Endothelial cell of umbilical vein (primary cell): ENCODE measurements at regions not wholly inside any gene's neighbourhood (a gene's known extent, or its start where the extent isn't known, plus 50 kb on each side); places are given as distances from the start of the nearest gene placed in this dataset.

Source experiments
- BruUV-seq: library from RNA; stranded (reverse); fragments of 400-500 nt; replicated peaks from 2 replicates; lab custom pipeline; 2021; lab: Mats Ljungman, UMichigan
- CTCF ChIA-PET: fragments of 300-600, 350-600 bp; sonication (Branson Sonifier 250); formaldehyde crosslinking; loops from one replicate; lab custom pipeline; 2021; ENCODE audit warnings: antibody characterized with exemption, inconsistent platforms; lab: Charles Lee
- POLR2A ChIA-PET: fragments of 300-600, 350-600 bp; sonication (Branson Sonifier 250); formaldehyde crosslinking; loops from one replicate; lab custom pipeline; 2021; ENCODE audit warnings: antibody characterized with exemption, inconsistent platforms; lab: Charles Lee
- DNase-seq: peaks from one replicate; pipeline ENCODE4 v3.0.0-alpha.2; 2011; ENCODE audit warnings: low read depth, low spot score
- FAIRE-seq: peaks from 2 replicates; lab custom pipeline; 2011; peaks lifted over from hg19 to GRCh38; lab: Jason Lieb, UNC
- H2AFZ ChIP-seq: 2 replicates; pipeline ENCODE4 v1.6.0; 2012; ENCODE audit warnings: low read depth, low read length, control low read depth, inconsistent platforms
- H3K27ac ChIP-seq: 2 replicates; pipeline ENCODE4 v1.5.1; 2011; ENCODE audit warnings: low read depth, mild to moderate bottlenecking, control low read depth, low read length, moderate library complexity; ENCODE audit not compliant: insufficient read depth
- H3K27me3 ChIP-seq, 2 experiments: 2 replicates each; pipeline versions ENCODE4 v1.6.0 to v1.6.1; 2011; ENCODE audit warnings: low read length in 2 of 2, mixed read lengths in 1 of 2; ENCODE audit not compliant: control insufficient read depth in 2 of 2, insufficient read depth in 2 of 2
- H3K36me3 ChIP-seq, 2 experiments: 2 replicates in 1 of 2; 3 replicates in 1 of 2; pipeline ENCODE4 v1.5.1; 2011; ENCODE audit warnings: low read length in 2 of 2, mild to moderate bottlenecking in 1 of 2, moderate library complexity in 1 of 2; ENCODE audit not compliant: control insufficient read depth in 2 of 2, insufficient read depth in 2 of 2; ENCODE audit errors: extremely low read depth in 1 of 2
- H3K4me1 ChIP-seq: 3 replicates; pipeline ENCODE4 v1.5.1; 2011; ENCODE audit warnings: mild to moderate bottlenecking, low read length; ENCODE audit not compliant: control insufficient read depth, insufficient read depth; ENCODE audit errors: extremely low read depth
- H3K4me2 ChIP-seq: 2 replicates; pipeline ENCODE4 v1.6.1; 2011; ENCODE audit warnings: low read length, control low read depth, mixed read lengths; ENCODE audit not compliant: insufficient read depth
- H3K4me3 ChIP-seq, 3 experiments: fragments of 200-600 bp in 1 of 3; sonication (generic), shearing (Covaris generic) in 1 of 3; replicated peaks in 1 of 3; 2 replicates each; pipeline ENCODE4 v1.5.1; 2011 to 2016; ENCODE audit warnings: control low read depth in 3 of 3, low read length in 3 of 3, mild to moderate bottlenecking in 2 of 3, inconsistent platforms in 1 of 3, low read depth in 1 of 3, moderate library complexity in 1 of 3; ENCODE audit not compliant: insufficient read depth in 1 of 3
- H3K79me2 ChIP-seq: 2 replicates; pipeline ENCODE4 v1.6.0; 2012; ENCODE audit warnings: low read length, inconsistent platforms; ENCODE audit not compliant: control insufficient read depth, insufficient read depth
- H3K9ac ChIP-seq: replicated peaks from 2 replicates; pipeline ENCODE3; 2011; ENCODE audit warnings: low read length, control low read depth; ENCODE audit not compliant: insufficient read depth; ENCODE audit errors: extremely low read depth
- H3K9me1 ChIP-seq: replicated peaks from 3 replicates; pipeline ENCODE4 v1.6.0; 2011; ENCODE audit warnings: mild to moderate bottlenecking, low read length; ENCODE audit not compliant: control insufficient read depth, insufficient read depth; ENCODE audit errors: extremely low read depth
- H3K9me3 ChIP-seq: replicated peaks from 2 replicates; pipeline ENCODE4 v1.5.1; 2012; ENCODE audit warnings: low read length, inconsistent platforms; ENCODE audit not compliant: control insufficient read depth, insufficient read depth
- H4K20me1 ChIP-seq: replicated peaks from 2 replicates; pipeline ENCODE3; 2011; ENCODE audit warnings: mild to moderate bottlenecking, low read length; ENCODE audit not compliant: control insufficient read depth, insufficient read depth; ENCODE audit errors: extremely low read depth
- EZH2 ChIP-seq: IDR thresholded peaks from 2 replicates; pipeline ENCODE4 v1.6.1; 2012; ENCODE audit warnings: borderline replicate concordance, low read depth, mild to moderate bottlenecking, moderate library complexity, low read length, inconsistent platforms; ENCODE audit not compliant: severe bottlenecking
- FOS ChIP-seq: IDR thresholded peaks from 2 replicates; pipeline ENCODE4 v1.6.1; 2011; ENCODE audit warnings: mild to moderate bottlenecking, low read length, moderate library complexity, borderline replicate concordance; ENCODE audit not compliant: insufficient read depth
- GATA2 ChIP-seq: IDR thresholded peaks from 2 replicates; pipeline ENCODE4 v1.7.0; 2011; ENCODE audit warnings: low read depth, mild to moderate bottlenecking, moderate library complexity, mixed read lengths, low read length; ENCODE audit not compliant: insufficient read length, insufficient read depth
- JUN ChIP-seq: IDR thresholded peaks from 2 replicates; pipeline ENCODE4 v1.6.1; 2011; ENCODE audit warnings: borderline replicate concordance, low read depth; ENCODE audit not compliant: insufficient read length, insufficient read depth
- MYC ChIP-seq: IDR thresholded peaks from one replicate; pipeline ENCODE4 v1.6.1; 2011; ENCODE audit warnings: mild to moderate bottlenecking, low read depth, low read length
- POLR2A ChIP-seq: IDR thresholded peaks from 2 replicates; pipeline ENCODE4 v1.6.1; 2012; ENCODE audit warnings: low read depth, mild to moderate bottlenecking, control low read depth, low read length
- POLR2AphosphoS5 ChIP-seq: IDR thresholded peaks from 2 replicates; pipeline ENCODE4 v1.6.1; 2012; ENCODE audit warnings: low read depth, mild to moderate bottlenecking, control low read depth, low read length, moderate library complexity; ENCODE audit not compliant: insufficient read depth
- dilution Hi-C: fragments of 300-500 bp; cut with MboI; formaldehyde crosslinking; loops from one replicate; pipeline ENCODE4 v1.15.0; 2019; ENCODE audit warnings: low sequenced_read_pairs; ENCODE audit not compliant: extremely low pct_ligation_motif_present
- intact Hi-C: fragments of 100-400 bp; cut with micrococcal nuclease; formaldehyde crosslinking; loops from one replicate; pipeline ENCODE4 v1.10.0; 2022
- TF ChIP-seq, protein P1 (sequence below): IDR thresholded peaks from 2 replicates; pipeline ENCODE4 v1.6.1; 2011; ENCODE audit not compliant: insufficient read depth, insufficient read length
- TF ChIP-seq, protein P2 (sequence below), 2 donors: IDR thresholded peaks; 1 replicate in 1 of 2; 2 replicates in 1 of 2; pipeline ENCODE4 v1.5.1; 2011; ENCODE audit warnings: low read length in 2 of 2, mild to moderate bottlenecking in 2 of 2, moderate library complexity in 2 of 2, control low read depth in 1 of 2, inconsistent platforms in 1 of 2, low read depth in 1 of 2; ENCODE audit not compliant: insufficient read depth in 1 of 2; ENCODE audit errors: extremely low read depth in 1 of 2

- ChIA-PET CTCF (no interaction called here), POLR2A (no interaction called here)
- Histone ChIP-seq H3K9me1 (no peaks in the 10 kb centered on the region), H3K36me3 (no peaks in the 10 kb centered on the region), H2AFZ (no peak overlapping the region), H3K9me3 (no peaks in the 10 kb centered on the region), H3K4me1 (no peaks in the 10 kb centered on the region), H3K4me3 (no peak overlapping the region), H3K4me2 (no peak overlapping the region), H3K79me2 (no peaks in the 10 kb centered on the region), H3K27me3 (no peaks in the 10 kb centered on the region), H3K9ac (no peak overlapping the region), H4K20me1 (no peaks in the 10 kb centered on the region), H3K27ac (no peak overlapping the region)
- no peak for FAIRE-seq
- no peak for DNase-seq
- intact Hi-C loops: no loop called here
- no TSS peak for BruUV-seq
- no peak for TF ChIP-seq FOS
- TF ChIP-seq GATA2: no peak
- no peak for TF ChIP-seq POLR2AphosphoS5
- TF ChIP-seq, protein P1, sequence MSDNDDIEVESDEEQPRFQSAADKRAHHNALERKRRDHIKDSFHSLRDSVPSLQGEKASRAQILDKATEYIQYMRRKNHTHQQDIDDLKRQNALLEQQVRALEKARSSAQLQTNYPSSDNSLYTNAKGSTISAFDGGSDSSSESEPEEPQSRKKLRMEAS: no peak
- no peak for TF ChIP-seq MYC
- no peak for TF ChIP-seq POLR2A
- no peak for TF ChIP-seq EZH2
- no peak for TF ChIP-seq JUN
- TF ChIP-seq, protein P2, sequence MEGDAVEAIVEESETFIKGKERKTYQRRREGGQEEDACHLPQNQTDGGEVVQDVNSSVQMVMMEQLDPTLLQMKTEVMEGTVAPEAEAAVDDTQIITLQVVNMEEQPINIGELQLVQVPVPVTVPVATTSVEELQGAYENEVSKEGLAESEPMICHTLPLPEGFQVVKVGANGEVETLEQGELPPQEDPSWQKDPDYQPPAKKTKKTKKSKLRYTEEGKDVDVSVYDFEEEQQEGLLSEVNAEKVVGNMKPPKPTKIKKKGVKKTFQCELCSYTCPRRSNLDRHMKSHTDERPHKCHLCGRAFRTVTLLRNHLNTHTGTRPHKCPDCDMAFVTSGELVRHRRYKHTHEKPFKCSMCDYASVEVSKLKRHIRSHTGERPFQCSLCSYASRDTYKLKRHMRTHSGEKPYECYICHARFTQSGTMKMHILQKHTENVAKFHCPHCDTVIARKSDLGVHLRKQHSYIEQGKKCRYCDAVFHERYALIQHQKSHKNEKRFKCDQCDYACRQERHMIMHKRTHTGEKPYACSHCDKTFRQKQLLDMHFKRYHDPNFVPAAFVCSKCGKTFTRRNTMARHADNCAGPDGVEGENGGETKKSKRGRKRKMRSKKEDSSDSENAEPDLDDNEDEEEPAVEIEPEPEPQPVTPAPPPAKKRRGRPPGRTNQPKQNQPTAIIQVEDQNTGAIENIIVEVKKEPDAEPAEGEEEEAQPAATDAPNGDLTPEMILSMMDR (IDR thresholded peaks at IDR 0.05; ENCODE audit: extremely low read depth in 1 of 2, insufficient read depth in 1 of 2, low read depth in 1 of 2, low read length in 2 of 2): no peak
- dilution Hi-C loops: no loop called here
Observed at GRCh38 chr5:2921176-2921575, 169.7 kb upstream of the IRX2 start.
